ENCODE measurements at regions not wholly inside any gene's neighbourhood (a gene's known extent, or its start where the extent isn't known, plus 50 kb on each side); places are given as distances from the start of the nearest gene placed in this dataset.
A peak's percentile ranks its signal among the peaks of the same experiment; 100 is the strongest.

DNA sequence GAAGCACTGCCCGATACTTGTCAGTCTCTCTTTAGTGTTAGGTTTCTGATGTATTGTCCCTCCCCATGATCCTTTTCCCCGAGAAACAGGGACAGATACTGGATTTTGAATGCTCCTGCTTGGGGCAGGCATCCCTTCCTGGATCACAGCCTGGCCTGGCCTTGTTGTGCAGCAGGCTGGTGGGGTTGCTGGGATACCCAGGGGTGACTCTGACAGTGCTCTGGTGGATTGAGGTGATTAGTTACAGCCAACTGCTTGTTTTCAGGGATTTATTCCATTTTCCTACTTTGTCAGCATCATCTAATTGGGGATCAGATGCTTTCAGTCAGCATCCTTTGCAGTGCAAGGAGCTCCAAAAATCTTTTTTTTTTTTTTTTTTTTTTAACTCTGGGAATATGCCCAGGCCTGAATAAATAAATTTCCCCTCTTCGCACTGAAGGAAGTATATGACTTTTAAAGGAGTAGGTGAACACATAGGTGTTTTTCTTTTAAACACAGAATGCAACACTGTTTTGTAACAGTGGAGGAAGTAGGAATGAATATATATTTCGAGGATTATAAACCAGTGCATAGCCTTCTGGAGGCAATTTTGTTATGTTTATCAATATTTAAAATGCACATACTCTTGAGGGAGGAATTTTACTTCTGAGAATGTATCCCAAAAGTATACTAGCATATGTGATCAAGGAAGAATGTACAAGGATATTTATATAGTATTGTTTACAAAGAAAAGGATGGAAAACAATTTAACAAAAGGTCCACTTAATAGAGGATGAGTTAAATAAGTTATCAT is 127.3 kb upstream of the ELL2 start:
- Mint-ChIP-seq H3K27me3 (peaks cover 6% of the 10 kb centered on the region), H3K27ac (no peak overlapping the region), H3K9me3 (no peaks in the 10 kb centered on the region), H3K4me1 (no peaks in the 10 kb centered on the region), H3K36me3 (no peaks in the 10 kb centered on the region), H3K4me3 (no peak overlapping the region)
- no peak for DNase-seq
- CTCF ChIA-PET, result no interaction called here

DNA sequence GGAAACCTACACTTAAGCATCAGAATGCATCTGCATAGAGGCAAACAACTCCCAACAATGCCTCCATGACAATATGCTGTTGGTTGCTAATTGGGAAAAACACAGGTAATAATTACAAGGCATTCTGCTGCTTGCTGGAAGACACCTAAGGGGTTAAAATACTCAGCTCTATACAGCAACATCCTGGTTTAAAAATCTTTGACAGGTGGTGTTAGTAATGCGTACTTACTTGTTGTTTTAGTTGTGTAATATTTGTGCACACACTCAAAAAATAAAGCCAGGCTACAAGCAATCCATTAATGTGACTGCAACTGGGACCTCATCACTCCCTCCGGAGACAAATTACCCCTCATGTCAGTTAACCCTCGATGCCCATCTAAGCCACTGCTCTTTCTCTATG is 126.3 kb upstream of the ELL2 start:
- H3K36me3 Mint-ChIP-seq, result no peaks in the 10 kb centered on the region
- CTCF ChIA-PET, result no interaction called here
- no peak for DNase-seq
- peak overlapping the region; percentile 61 for H3K27ac Mint-ChIP-seq
- H3K4me1 Mint-ChIP-seq, result no peaks in the 10 kb centered on the region
- H3K4me3 Mint-ChIP-seq, result no peak overlapping the region
- H3K27me3 Mint-ChIP-seq, result peaks cover 6% of the 10 kb centered on the region
- no peaks in the 10 kb centered on the region for H3K9me3 Mint-ChIP-seq

DNA sequence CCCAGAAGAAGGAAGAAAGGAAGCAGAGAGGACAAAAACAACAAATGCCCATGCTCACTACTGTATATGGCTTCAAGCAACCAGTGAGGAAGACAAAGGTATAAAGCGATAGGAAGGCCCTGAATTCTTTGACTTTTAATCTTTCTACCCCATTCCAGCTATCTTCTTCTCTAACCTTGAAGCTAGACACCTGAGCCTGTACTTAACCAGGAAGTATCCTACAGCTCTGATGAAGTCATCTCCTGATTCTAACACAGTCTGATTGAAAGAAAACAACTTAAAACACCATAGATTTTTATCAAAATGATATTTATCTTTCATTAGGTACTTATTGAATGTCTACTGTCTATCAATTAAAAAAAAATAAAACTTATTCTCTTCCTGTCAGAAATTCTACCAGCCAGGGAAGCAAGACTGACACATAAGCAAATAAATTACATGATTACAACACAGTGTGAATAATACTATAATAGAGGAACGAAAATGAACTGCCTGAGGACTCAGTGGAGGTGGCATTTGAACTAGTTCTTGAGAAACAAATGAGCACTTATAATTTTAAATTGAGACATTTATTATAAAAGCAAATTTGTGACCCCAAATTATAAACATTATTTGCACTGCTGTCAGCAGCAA is 123.3 kb upstream of the ELL2 start:
- Mint-ChIP-seq H3K4me1 (no peaks in the 10 kb centered on the region), H3K4me3 (no peak overlapping the region), H3K27ac (no peak overlapping the region), H3K9me3 (no peaks in the 10 kb centered on the region), H3K36me3 (no peaks in the 10 kb centered on the region), H3K27me3 (peaks cover 8% of the 10 kb centered on the region)
- CTCF ChIA-PET, result interaction anchor here (0.8 kb wide), 1 partner anchor 59 kb away, joined by 3 read pairs; no protein-coding TSS in a partner anchor
- no peak for DNase-seq

DNA sequence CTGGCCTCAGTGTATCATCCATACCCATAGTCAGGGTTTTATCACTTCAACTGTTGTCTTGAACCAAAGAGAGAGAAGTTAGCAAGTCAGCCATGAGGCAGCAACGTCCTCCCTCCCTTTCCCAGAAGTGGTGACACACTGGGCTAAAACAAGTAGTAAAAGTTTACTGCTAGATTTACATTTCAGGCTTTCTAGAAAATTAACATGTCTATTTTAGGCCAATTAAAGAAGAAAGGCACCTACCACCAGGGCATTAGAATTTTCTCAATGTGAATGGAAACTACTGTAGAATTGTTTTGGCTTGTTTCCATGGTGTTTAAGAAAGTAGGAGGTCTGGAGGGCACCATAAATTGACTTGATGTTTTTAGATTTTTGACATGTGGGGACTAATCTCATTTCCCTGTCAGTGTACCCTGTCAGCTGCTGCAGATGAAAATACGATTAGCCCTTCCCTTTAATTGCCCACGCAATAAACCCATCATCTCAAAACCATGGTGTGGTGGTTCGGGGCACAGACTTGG is 121.8 kb upstream of the ELL2 start:
- Mint-ChIP-seq H3K27ac (no peak overlapping the region), H3K27me3 (peaks cover 8% of the 10 kb centered on the region), H3K4me1 (no peaks in the 10 kb centered on the region), H3K4me3 (no peak overlapping the region), H3K9me3 (no peaks in the 10 kb centered on the region), H3K36me3 (no peaks in the 10 kb centered on the region)
- CTCF ChIA-PET, result no interaction called here
- no peak for DNase-seq

DNA sequence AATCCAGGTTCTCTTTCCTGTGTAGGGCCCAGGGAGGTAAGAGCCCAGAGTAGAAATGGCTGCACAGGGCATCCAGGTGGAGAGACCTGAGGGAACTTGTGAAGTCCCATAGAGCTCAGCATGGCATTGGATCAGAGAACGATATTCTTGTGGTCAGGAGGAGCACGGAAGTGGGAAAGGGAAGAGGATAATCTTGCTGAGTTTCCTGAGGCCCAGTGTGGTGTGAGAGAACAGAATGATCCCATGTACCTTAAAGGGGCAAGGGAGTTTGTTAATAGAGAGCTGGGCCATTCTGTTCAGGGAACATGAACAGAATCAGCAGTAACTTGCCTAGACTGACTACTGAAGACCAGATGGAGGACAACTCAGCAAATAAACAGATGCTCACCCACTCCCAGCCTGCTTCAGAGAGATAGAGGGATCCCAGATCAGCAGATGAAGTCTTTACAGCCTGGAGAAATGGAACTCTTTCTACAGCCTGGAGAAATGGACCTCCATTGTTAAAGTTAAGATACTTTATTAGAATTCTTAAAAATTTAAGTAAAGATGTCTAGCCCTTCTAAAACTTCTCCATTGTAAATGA is 119.7 kb upstream of the ELL2 start:
- Mint-ChIP-seq H3K9me3 (no peaks in the 10 kb centered on the region), H3K4me1 (no peaks in the 10 kb centered on the region), H3K27me3 (peaks cover 5% of the 10 kb centered on the region), H3K36me3 (no peaks in the 10 kb centered on the region), H3K4me3 (no peak overlapping the region), H3K27ac (no peak overlapping the region)
- DNase-seq, result no peak
- CTCF ChIA-PET, result interaction anchor here (0.6 kb wide), 1 partner anchor 603 kb away, joined by 3 read pairs; no protein-coding TSS in a partner anchor

DNA sequence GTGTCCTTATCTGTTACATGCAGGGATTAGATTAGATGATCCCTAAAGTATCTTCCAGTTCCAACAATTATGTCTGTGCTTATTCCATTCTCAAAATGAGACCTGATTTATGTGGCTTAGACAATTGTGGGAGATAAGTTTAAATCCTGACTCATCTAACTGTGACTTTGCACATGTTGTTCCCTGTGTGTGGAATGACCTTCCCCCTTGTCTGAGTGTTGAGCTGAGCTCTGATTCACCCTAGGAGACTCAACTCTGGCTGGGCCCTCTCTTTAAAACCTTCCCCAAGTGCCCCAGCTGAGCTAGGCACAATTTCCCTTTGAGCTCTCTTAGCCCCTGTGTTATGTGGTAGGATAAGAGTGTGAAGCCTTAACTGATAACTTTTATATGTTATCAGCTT is 118.9 kb upstream of the ELL2 start:
- H3K9me3 Mint-ChIP-seq, result no peaks in the 10 kb centered on the region
- H3K27ac Mint-ChIP-seq, result no peak overlapping the region
- CTCF ChIA-PET, result no interaction called here
- no peaks in the 10 kb centered on the region for H3K4me1 Mint-ChIP-seq
- H3K4me3 Mint-ChIP-seq, result no peak overlapping the region
- DNase-seq, result no peak
- peaks cover 5% of the 10 kb centered on the region for H3K27me3 Mint-ChIP-seq
- H3K36me3 Mint-ChIP-seq, result no peaks in the 10 kb centered on the region

DNA sequence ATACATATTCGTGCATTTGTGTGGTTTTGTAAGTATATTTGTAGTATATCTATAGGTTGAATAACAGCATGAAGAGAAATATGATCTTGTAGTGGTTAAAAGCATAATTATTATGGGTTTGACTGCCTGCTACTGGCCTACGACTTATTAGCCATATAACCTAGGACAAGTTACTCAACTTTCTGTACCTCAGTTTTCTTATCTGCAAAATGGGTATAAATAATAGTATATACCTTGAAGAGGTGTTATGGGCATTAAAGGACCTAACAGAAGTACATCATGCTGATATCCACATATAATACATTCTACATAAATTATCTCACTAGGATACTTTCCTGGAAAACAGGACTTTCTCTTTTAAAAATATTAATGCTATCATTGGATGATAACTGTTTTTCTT is 118.3 kb upstream of the ELL2 start:
- H3K27ac Mint-ChIP-seq, result no peak overlapping the region
- no peaks in the 10 kb centered on the region for H3K4me1 Mint-ChIP-seq
- no peak overlapping the region for H3K4me3 Mint-ChIP-seq
- CTCF ChIA-PET, result no interaction called here
- no peaks in the 10 kb centered on the region for H3K9me3 Mint-ChIP-seq
- peaks cover 5% of the 10 kb centered on the region for H3K27me3 Mint-ChIP-seq
- DNase-seq, result no peak
- H3K36me3 Mint-ChIP-seq, result no peaks in the 10 kb centered on the region

DNA sequence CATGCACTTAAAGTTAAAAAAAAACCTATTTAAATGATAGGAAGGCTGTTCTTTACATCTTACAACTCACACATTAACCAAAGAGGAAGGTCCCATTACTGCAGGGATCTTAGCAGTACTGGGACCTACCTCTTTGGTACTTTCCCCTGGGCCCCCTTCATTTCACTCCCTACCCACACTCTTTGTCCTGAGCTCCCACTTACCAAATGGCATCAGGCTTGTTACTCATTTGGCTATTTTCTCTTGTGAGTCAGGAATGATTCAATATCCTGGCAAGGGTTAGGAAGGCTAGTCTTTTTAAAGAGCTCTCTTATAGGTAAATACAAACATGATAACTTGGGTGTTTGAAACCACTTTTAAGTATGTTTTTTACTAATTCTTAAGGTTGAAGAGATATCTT is 117.4 kb upstream of the ELL2 start:
- no peak overlapping the region for H3K4me3 Mint-ChIP-seq
- no peak overlapping the region for H3K27ac Mint-ChIP-seq
- H3K4me1 Mint-ChIP-seq, result no peaks in the 10 kb centered on the region
- peaks cover 5% of the 10 kb centered on the region for H3K27me3 Mint-ChIP-seq
- CTCF ChIA-PET, result interaction anchor here (0.5 kb wide), 1 partner anchor 48 kb away, joined by 3 read pairs; no protein-coding TSS in a partner anchor
- DNase-seq, result no peak
- H3K9me3 Mint-ChIP-seq, result no peaks in the 10 kb centered on the region
- H3K36me3 Mint-ChIP-seq, result no peaks in the 10 kb centered on the region

DNA sequence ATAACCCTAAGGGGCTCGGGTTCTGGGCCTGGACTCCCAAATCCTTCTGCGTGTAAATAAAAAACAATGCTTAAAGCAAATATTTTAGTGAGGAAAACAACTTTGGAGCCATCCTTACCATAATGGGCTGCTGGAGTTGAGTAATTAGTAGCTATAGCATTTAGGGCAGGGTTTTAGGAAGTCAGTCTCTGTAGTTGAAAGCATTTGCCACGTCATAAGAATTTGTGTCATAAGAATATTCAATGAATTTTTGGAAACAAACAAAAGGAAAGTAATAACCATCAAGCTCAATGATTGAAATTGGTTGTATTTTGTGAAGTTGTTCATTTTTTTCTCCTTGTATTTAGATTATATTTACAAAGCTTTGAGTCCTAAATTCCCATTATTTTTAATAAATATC is 114.8 kb upstream of the ELL2 start:
- H3K36me3 Mint-ChIP-seq, result no peaks in the 10 kb centered on the region
- no peak overlapping the region for H3K27ac Mint-ChIP-seq
- no peaks in the 10 kb centered on the region for H3K4me1 Mint-ChIP-seq
- H3K9me3 Mint-ChIP-seq, result no peaks in the 10 kb centered on the region
- no peak for DNase-seq
- H3K27me3 Mint-ChIP-seq, result peaks cover 5% of the 10 kb centered on the region
- CTCF ChIA-PET, result no interaction called here
- no peak overlapping the region for H3K4me3 Mint-ChIP-seq

DNA sequence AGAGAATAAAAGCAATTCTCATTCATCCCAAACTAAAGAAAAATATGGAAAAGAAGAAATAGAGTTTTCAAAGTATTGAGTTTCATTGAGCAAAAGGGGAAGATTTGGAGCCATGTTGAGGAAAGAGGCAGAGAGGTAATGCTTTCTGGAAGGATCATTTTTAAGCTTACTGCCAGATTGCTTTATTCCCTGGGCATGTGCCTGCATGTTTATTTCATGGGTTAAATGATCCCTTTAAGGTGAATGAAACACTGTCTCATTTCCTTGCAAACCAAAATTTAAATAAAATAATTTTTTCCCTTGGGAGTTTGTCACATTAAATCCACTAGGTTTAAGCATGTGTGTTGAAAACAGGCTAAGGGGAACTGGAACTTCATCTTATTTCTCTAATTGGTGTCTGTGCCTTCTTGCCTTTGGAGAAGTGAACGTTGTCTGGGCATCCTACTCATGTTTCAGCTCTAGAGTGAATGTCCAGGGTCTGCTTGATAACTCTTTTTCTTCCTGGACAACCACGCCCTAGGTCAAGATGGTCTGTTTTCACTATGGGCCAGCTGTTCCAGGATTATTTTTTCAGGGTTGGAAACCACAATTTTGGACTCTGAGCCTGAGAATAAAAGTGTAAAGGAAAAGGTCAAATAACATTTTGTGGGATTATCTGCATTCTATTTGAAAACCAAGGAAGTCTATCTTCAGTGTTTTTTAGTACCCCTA is 114.1 kb upstream of the ELL2 start:
- no peak for DNase-seq
- H3K4me1 Mint-ChIP-seq, result no peaks in the 10 kb centered on the region
- H3K4me3 Mint-ChIP-seq, result no peak overlapping the region
- no peaks in the 10 kb centered on the region for H3K9me3 Mint-ChIP-seq
- H3K27me3 Mint-ChIP-seq, result no peaks in the 10 kb centered on the region
- no peak overlapping the region for H3K27ac Mint-ChIP-seq
- no peaks in the 10 kb centered on the region for H3K36me3 Mint-ChIP-seq
- CTCF ChIA-PET, result interaction anchor here (0.8 to 0.9 kb wide), 2 partner anchors 11 to 41 kb away, joined by 3 read pairs; no protein-coding TSS in a partner anchor

DNA sequence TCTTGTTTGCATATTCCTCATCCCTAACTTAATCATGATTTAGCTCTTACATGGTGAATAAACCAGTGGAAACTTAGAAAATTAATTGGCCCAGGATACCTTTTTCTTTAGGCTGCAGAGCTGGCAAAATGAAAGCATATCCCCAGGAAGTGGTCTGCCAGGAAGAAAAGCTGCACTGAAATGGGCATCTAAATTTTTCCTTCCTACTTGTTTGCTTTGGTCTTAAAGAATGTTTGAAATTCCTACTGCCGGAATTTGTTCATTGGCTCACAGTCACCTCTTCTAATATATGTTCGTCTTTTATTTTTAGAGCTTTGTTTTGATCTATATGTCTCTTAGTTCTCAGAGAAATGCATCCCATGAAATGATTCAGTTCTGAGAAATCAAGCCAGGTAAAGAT is 113.2 kb upstream of the ELL2 start:
- no peaks in the 10 kb centered on the region for H3K9me3 Mint-ChIP-seq
- H3K36me3 Mint-ChIP-seq, result no peaks in the 10 kb centered on the region
- no peaks in the 10 kb centered on the region for H3K4me1 Mint-ChIP-seq
- H3K27me3 Mint-ChIP-seq, result no peaks in the 10 kb centered on the region
- no peak overlapping the region for H3K4me3 Mint-ChIP-seq
- CTCF ChIA-PET, result interaction anchor here (0.8 to 0.9 kb wide), 2 partner anchors 10 to 42 kb away, joined by 3 read pairs; no protein-coding TSS in a partner anchor
- DNase-seq, result no peak
- H3K27ac Mint-ChIP-seq, result no peak overlapping the region

DNA sequence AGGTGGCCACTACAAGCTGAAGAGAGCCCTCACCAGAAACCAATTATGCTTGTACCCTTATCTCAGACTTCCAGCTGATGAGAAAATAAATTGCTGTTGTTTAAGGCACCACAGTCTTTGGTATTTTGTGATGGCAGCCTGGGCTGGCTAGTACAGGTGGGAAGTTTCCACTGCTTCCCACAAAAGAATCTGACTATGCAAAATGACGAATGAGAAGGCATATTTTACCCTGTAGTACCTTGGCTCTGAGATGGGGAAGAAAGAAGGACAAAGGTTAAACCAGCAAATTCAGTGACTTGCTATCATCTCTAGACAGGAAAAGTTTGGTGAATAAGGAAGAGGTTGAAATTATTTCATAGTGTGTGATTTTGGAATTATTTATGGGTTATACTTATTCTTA is 112.8 kb upstream of the ELL2 start:
- H3K9me3 Mint-ChIP-seq, result no peaks in the 10 kb centered on the region
- no peaks in the 10 kb centered on the region for H3K4me1 Mint-ChIP-seq
- no peaks in the 10 kb centered on the region for H3K36me3 Mint-ChIP-seq
- no peak overlapping the region for H3K27ac Mint-ChIP-seq
- CTCF ChIA-PET, result no interaction called here
- DNase-seq, result no peak
- H3K4me3 Mint-ChIP-seq, result no peak overlapping the region
- no peaks in the 10 kb centered on the region for H3K27me3 Mint-ChIP-seq

DNA sequence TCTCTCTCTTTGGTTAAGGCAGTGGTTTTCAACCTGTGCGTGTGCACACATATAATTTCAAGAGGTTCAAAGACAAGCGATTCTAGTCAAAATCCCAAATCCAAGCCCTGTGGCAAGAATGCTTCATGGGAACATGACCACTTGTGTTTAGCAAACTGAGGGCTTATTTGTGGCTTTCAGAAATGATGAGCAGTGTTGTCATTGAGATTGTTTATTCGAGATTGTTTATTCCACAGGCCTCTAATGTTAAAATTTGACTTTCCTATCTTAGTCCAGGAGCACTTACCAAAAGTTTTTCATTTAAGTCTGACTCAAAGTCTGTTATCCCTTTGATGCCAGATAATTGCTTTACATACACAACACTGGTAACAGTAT is 111.1 kb upstream of the ELL2 start:
- no peak overlapping the region for H3K27ac Mint-ChIP-seq
- H3K36me3 Mint-ChIP-seq, result no peaks in the 10 kb centered on the region
- CTCF ChIA-PET, result no interaction called here
- no peaks in the 10 kb centered on the region for H3K4me1 Mint-ChIP-seq
- no peaks in the 10 kb centered on the region for H3K27me3 Mint-ChIP-seq
- H3K9me3 Mint-ChIP-seq, result no peaks in the 10 kb centered on the region
- DNase-seq, result no peak
- H3K4me3 Mint-ChIP-seq, result no peak overlapping the region

DNA sequence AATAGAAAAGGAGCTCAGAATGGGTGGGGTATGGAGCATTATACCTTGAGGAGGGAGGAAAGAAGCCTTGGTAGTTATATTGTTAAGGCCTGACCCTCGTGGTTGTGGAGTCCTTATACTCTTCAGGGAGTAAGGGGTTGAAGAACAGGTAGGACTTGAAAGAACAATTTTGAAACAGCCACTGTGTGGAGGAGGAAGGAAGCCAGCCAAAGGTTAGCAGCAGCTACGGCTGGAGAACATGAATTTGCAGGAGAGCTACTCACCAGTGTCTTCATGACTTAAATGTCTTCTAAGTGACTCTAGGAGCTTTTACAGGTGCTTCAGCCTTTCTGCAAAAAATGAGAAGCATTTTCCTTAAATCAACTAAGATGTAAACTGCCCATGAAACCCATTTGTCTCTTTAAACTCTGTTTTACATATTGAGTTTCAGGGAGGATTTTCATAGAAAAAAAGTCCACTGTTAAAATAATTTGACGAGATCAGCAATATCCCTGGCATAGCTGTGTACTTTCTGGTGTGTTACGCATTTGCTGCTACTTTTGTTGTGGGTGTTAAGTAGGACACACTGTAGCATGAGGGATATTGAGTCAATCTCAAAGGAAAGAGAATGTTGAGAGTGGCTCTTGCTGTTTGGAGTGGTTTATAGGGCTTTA is 110.6 kb upstream of the ELL2 start:
- no peaks in the 10 kb centered on the region for H3K4me1 Mint-ChIP-seq
- no peaks in the 10 kb centered on the region for H3K27me3 Mint-ChIP-seq
- DNase-seq, result no peak
- no peaks in the 10 kb centered on the region for H3K9me3 Mint-ChIP-seq
- no peak overlapping the region for H3K4me3 Mint-ChIP-seq
- CTCF ChIA-PET, result no interaction called here
- H3K36me3 Mint-ChIP-seq, result no peaks in the 10 kb centered on the region
- H3K27ac Mint-ChIP-seq, result no peak overlapping the region
